ENCODE measurements at regions not wholly inside any gene's neighbourhood (a gene's known extent, or its start where the extent isn't known, plus 50 kb on each side); places are given as distances from the start of the nearest gene placed in this dataset.

DNA sequence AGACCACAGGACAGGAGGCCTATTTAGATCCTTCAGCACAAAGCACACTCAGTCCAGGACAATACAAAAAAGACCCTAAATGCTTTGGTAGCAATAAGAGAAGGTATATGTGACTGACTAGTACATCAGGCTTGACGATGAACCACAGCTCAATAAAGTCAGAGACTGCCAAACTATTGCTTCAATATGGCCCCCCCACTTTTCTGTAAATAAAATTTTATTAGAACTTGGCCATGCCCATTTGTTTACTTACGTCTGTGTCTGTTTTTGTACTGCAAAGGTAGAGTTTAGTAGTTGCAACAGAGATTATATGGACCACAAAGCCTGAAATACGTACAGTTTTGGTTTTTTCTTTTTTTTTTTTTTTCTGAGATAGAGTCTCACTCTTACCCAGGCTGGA lies 136.7 kb downstream of the IRS2 start:
- H3K9me3 Mint-ChIP-seq = peaks cover 0 to 2% (median 0%) of the 10 kb centered on the region in 7 donors
- peaks cover 3% of the 10 kb centered on the region for H3K36me3 Mint-ChIP-seq
- no peak overlapping the region for H3K4me3 Mint-ChIP-seq
- H3K4me1 Mint-ChIP-seq = peaks cover 0 to 2% (median 0%) of the 10 kb centered on the region in 4 donors
- Histone ChIP-seq H3K27me3 (ENCODE audit: control insufficient read depth, insufficient read depth, low read length) (no peaks in the 10 kb centered on the region), H3K36me3 (ENCODE audit: control insufficient read depth, insufficient read depth, low read length) (no peaks in the 10 kb centered on the region), H3K27ac (ENCODE audit: insufficient read depth, low read length, poor library complexity, severe bottlenecking) (no peak overlapping the region), H3K4me1 (ENCODE audit: control insufficient read depth, insufficient read depth, low read length, poor library complexity, severe bottlenecking) (no peaks in the 10 kb centered on the region), H3K9me3 (ENCODE audit: control insufficient read depth in 2 of 2, low read length in 2 of 2) (no peaks in the 10 kb centered on the region), H3K4me3 (ENCODE audit: low read depth, low read length) (no peak overlapping the region)
- DNase-seq (no peak), ATAC-seq (ENCODE audit: low read depth in 2 of 2) (no peak)
- H3K27me3 Mint-ChIP-seq = peaks cover 4% of the 10 kb centered on the region
- no peak overlapping the region for H3K27ac Mint-ChIP-seq

DNA sequence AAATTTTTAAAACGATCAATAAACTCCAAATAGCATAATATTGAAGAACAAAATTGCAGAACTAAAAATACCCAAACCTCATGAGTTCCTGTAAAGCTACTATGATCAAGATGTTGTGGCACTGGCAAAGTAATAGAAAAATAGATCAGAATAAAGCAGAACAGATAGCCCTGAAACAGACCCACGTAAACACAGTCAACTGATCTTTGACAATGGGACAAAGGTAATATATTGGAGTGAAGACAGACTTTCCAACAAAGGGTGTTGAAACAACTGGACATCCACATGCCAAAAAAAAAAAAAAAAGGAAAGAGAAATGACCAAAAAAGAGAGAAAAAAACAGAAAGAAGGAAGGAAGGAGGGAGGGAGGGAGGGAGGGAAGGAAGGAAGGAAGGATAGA lies 138.7 kb downstream of the IRS2 start:
- H3K27me3 ChIP-seq (ENCODE audit: control insufficient read depth, insufficient read depth, low read length) = no peaks in the 10 kb centered on the region
- no peaks in the 10 kb centered on the region for H3K4me1 Mint-ChIP-seq
- ATAC-seq (ENCODE audit: low read depth in 2 of 2) (no peak), DNase-seq (no peak)
- no peak overlapping the region for H3K27ac ChIP-seq (ENCODE audit: insufficient read depth, low read length, poor library complexity, severe bottlenecking)
- peaks cover 4% of the 10 kb centered on the region for H3K27me3 Mint-ChIP-seq
- no peak overlapping the region for H3K4me3 ChIP-seq (ENCODE audit: low read depth, low read length)
- no peak overlapping the region for H3K4me3 Mint-ChIP-seq
- H3K36me3 Mint-ChIP-seq = peaks cover 3% of the 10 kb centered on the region
- no peaks in the 10 kb centered on the region for H3K4me1 ChIP-seq (ENCODE audit: control insufficient read depth, insufficient read depth, low read length, poor library complexity, severe bottlenecking)
- H3K9me3 Mint-ChIP-seq = peaks cover 0 to 5% (median 2%) of the 10 kb centered on the region in 7 donors
- no peak overlapping the region for H3K27ac Mint-ChIP-seq
- H3K36me3 ChIP-seq (ENCODE audit: control insufficient read depth, insufficient read depth, low read length) = no peaks in the 10 kb centered on the region
- H3K9me3 ChIP-seq (ENCODE audit: control insufficient read depth in 2 of 2, low read length in 2 of 2) = no peaks in the 10 kb centered on the region

DNA sequence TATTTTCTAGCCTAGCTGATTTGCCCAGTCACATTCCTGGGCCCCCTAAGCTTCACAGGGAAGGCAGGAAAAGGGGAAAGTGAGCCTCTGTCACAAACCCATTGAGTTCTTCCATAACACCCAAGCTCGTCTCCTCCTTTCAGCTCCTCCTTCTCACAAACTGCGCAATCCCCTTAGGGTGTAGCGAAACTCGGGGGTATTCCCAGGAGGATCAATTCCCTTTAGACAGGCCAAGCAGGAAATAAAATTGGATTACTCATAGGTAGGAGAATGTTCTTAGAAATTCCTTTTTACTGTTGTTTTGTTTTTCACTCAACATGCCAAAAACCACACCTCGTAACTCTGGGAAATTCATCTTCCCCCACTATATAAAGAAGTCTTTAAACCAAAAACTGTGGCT lies 139.3 kb downstream of the IRS2 start:
- H3K27me3 ChIP-seq (ENCODE audit: control insufficient read depth, insufficient read depth, low read length) = no peaks in the 10 kb centered on the region
- Mint-ChIP-seq H3K4me3 (no peak overlapping the region), H3K27ac (no peak overlapping the region), H3K36me3 (peaks cover 3% of the 10 kb centered on the region), H3K9me3 (peaks cover 0 to 8% (median 2%) of the 10 kb centered on the region in 7 donors), H3K27me3 (peaks cover 4% of the 10 kb centered on the region), H3K4me1 (no peaks in the 10 kb centered on the region)
- H3K4me3 ChIP-seq (ENCODE audit: low read depth, low read length) = no peak overlapping the region
- no peaks in the 10 kb centered on the region for H3K4me1 ChIP-seq (ENCODE audit: control insufficient read depth, insufficient read depth, low read length, poor library complexity, severe bottlenecking)
- H3K9me3 ChIP-seq (ENCODE audit: control insufficient read depth in 2 of 2, low read length in 2 of 2) = no peaks in the 10 kb centered on the region
- no peak for ATAC-seq (ENCODE audit: low read depth in 2 of 2)
- DNase-seq = no peak
- H3K36me3 ChIP-seq (ENCODE audit: control insufficient read depth, insufficient read depth, low read length) = no peaks in the 10 kb centered on the region
- no peak overlapping the region for H3K27ac ChIP-seq (ENCODE audit: insufficient read depth, low read length, poor library complexity, severe bottlenecking)

DNA sequence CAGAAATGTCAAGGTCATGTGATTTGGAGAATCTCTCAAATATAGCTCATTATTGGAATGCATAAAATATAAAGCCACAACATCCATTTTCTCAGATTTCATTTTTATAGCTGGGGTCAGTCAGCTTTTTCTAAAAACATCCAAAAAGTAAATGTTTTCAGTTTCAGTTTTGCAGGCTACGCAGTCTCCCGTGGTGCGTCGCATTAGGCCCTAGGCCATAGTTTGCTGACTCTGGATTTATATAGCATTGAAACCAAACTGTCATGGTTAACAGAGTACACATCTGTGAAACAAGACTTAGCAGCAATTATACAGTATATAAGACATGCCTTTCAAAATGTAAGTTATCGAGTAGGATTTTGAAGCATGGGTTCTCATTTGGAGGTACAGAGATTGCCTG lies 140.0 kb downstream of the IRS2 start:
- no peak for ATAC-seq (ENCODE audit: low read depth in 2 of 2)
- peaks cover 3% of the 10 kb centered on the region for H3K36me3 Mint-ChIP-seq
- Histone ChIP-seq H3K4me3 (ENCODE audit: low read depth, low read length) (no peak overlapping the region), H3K36me3 (ENCODE audit: control insufficient read depth, insufficient read depth, low read length) (no peaks in the 10 kb centered on the region), H3K4me1 (ENCODE audit: control insufficient read depth, insufficient read depth, low read length, poor library complexity, severe bottlenecking) (no peaks in the 10 kb centered on the region), H3K27me3 (ENCODE audit: control insufficient read depth, insufficient read depth, low read length) (no peaks in the 10 kb centered on the region), H3K27ac (ENCODE audit: insufficient read depth, low read length, poor library complexity, severe bottlenecking) (no peak overlapping the region), H3K9me3 (ENCODE audit: control insufficient read depth in 2 of 2, low read length in 2 of 2) (peaks cover 0 to 3% of the 10 kb centered on the region in 2 experiments)
- no peak overlapping the region for H3K4me3 Mint-ChIP-seq
- peaks cover 0 to 13% (median 5%) of the 10 kb centered on the region in 7 donors for H3K9me3 Mint-ChIP-seq
- no peak overlapping the region for H3K27ac Mint-ChIP-seq
- H3K4me1 Mint-ChIP-seq = no peaks in the 10 kb centered on the region
- DNase-seq = no peak
- H3K27me3 Mint-ChIP-seq = peaks cover 4% of the 10 kb centered on the region

DNA sequence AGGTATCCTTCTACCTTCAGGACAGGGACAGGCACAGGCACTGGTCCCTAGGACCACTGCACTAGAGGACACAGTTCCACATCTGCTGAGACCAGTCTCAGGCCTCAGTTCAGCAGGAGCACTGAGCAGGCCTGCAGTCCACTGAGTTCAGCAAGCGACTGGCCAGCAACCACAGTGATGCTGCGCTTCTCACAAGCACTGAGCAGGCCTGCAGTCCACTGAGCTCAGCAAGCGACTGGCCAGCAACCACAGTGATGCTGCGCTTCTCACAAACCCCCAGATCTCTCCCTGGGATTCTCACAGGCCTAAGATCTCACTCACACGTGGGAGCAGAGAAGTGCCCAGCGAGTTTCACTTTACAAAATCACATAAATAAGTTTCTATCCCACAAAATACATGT lies 140.6 kb downstream of the IRS2 start:
- no peaks in the 10 kb centered on the region for H3K4me1 ChIP-seq (ENCODE audit: control insufficient read depth, insufficient read depth, low read length, poor library complexity, severe bottlenecking)
- H3K36me3 Mint-ChIP-seq = peaks cover 3% of the 10 kb centered on the region
- H3K27me3 ChIP-seq (ENCODE audit: control insufficient read depth, insufficient read depth, low read length) = no peaks in the 10 kb centered on the region
- H3K36me3 ChIP-seq (ENCODE audit: control insufficient read depth, insufficient read depth, low read length) = no peaks in the 10 kb centered on the region
- no peak overlapping the region for H3K27ac Mint-ChIP-seq
- no peak overlapping the region for H3K27ac ChIP-seq (ENCODE audit: insufficient read depth, low read length, poor library complexity, severe bottlenecking)
- no peak overlapping the region for H3K4me3 Mint-ChIP-seq
- no peaks in the 10 kb centered on the region for H3K4me1 Mint-ChIP-seq
- H3K27me3 Mint-ChIP-seq = peaks cover 4% of the 10 kb centered on the region
- no peak for ATAC-seq (ENCODE audit: low read depth in 2 of 2)
- H3K9me3 Mint-ChIP-seq = peaks cover 2 to 18% (median 7%) of the 10 kb centered on the region in 7 donors
- H3K9me3 ChIP-seq (ENCODE audit: control insufficient read depth in 2 of 2, low read length in 2 of 2) = peaks cover 4 to 9% of the 10 kb centered on the region in 2 experiments
- no peak for DNase-seq
- no peak overlapping the region for H3K4me3 ChIP-seq (ENCODE audit: low read depth, low read length)

DNA sequence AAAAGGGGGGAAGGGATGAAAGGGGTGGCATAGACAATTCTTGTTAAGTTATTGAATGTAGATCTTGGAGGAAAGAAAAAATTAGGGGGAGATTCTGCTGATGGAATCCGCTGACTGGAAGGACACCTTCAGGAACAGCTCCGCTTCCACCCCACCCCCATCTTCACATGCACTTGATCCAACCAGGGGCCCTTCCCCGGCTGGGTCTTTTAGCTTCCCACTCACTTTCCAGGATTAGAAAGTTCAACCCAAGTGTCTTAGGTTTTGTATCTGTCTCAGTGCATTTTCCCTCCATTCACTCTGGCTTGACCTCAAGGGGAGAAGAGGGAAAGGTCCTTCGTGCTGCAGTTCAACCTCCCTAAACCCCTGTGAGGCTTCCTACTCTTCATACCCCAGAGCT lies 141.4 kb downstream of the IRS2 start:
- peaks cover 7% of the 10 kb centered on the region for H3K27me3 Mint-ChIP-seq
- Histone ChIP-seq H3K4me1 (ENCODE audit: control insufficient read depth, insufficient read depth, low read length, poor library complexity, severe bottlenecking) (no peaks in the 10 kb centered on the region), H3K4me3 (ENCODE audit: low read depth, low read length) (no peak overlapping the region), H3K9me3 (ENCODE audit: control insufficient read depth in 2 of 2, low read length in 2 of 2) (peaks cover 5 to 14% of the 10 kb centered on the region in 2 experiments), H3K36me3 (ENCODE audit: control insufficient read depth, insufficient read depth, low read length) (no peaks in the 10 kb centered on the region), H3K27me3 (ENCODE audit: control insufficient read depth, insufficient read depth, low read length) (no peaks in the 10 kb centered on the region), H3K27ac (ENCODE audit: insufficient read depth, low read length, poor library complexity, severe bottlenecking) (no peak overlapping the region)
- peaks cover 2 to 26% (median 10%) of the 10 kb centered on the region in 7 donors for H3K9me3 Mint-ChIP-seq
- H3K27ac Mint-ChIP-seq = no peak overlapping the region
- no peaks in the 10 kb centered on the region for H3K4me1 Mint-ChIP-seq
- no peak overlapping the region for H3K4me3 Mint-ChIP-seq
- ATAC-seq (ENCODE audit: low read depth in 2 of 2) = no peak
- DNase-seq = no peak
- peaks cover 8% of the 10 kb centered on the region for H3K36me3 Mint-ChIP-seq

DNA sequence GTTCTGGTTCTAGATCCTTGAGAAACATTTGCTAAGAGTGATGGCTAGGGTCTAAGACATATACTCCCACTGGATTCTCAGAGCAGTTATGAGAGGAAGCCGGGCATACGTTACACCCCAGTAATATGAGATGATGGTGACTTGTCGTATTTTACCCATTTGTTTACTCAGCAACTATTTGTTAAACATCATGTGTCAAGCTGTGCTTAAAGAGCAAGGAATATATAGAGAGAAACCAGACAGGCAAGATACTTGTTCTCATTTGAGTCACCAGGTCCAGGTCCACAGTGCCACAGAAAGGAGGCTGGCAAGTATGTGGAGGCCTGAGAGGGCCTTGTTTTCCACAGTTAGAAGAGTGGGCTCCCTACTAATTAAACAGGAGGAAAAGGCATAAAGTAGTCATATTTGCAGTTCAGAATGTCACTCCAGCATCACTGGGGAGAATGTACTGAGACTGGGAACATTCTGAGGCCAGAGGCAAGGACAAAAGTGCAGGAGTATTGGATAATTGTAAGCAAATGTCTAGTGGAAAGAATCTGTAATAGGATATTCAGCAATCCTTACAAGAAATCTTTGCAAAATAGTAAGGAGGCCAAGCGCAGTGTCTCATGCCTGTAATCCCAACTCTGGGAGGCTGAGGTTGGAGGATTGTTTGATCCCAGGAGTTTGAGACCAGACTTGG lies 142.2 kb downstream of the IRS2 start:
- peaks cover 5 to 14% of the 10 kb centered on the region in 2 experiments for H3K9me3 ChIP-seq (ENCODE audit: control insufficient read depth in 2 of 2, low read length in 2 of 2)
- DNase-seq = no peak
- Mint-ChIP-seq H3K27ac (no peak overlapping the region), H3K4me1 (no peaks in the 10 kb centered on the region), H3K36me3 (peaks cover 8% of the 10 kb centered on the region), H3K27me3 (peaks cover 9% of the 10 kb centered on the region), H3K9me3 (peaks cover 2 to 29% (median 10%) of the 10 kb centered on the region in 7 donors), H3K4me3 (no peak overlapping the region)
- H3K27me3 ChIP-seq (ENCODE audit: control insufficient read depth, insufficient read depth, low read length) = no peaks in the 10 kb centered on the region
- no peak for ATAC-seq (ENCODE audit: low read depth in 2 of 2)
- no peak overlapping the region for H3K4me3 ChIP-seq (ENCODE audit: low read depth, low read length)
- H3K36me3 ChIP-seq (ENCODE audit: control insufficient read depth, insufficient read depth, low read length) = no peaks in the 10 kb centered on the region
- no peaks in the 10 kb centered on the region for H3K4me1 ChIP-seq (ENCODE audit: control insufficient read depth, insufficient read depth, low read length, poor library complexity, severe bottlenecking)
- H3K27ac ChIP-seq (ENCODE audit: insufficient read depth, low read length, poor library complexity, severe bottlenecking) = no peak overlapping the region

DNA sequence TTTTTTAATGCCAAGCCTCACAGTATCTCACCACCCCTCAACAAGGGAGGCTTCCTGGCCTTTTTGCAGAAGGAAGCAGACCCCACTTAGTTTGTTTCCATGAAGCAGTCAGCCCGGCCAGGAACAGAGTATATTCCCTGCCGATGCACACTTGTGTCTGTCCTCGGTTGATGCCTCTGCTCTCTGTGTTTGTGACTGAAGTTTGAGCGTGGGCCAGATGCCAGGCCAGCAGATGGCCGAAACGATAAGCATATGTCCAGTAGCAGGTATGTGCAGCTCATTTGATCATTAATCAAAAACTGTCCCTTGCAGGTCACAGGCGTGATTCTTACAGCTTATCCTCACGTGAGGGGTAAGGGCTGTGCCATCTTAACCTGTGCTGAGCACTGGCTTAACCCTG lies 144.0 kb downstream of the IRS2 start:
- Mint-ChIP-seq H3K4me1 (no peaks in the 10 kb centered on the region), H3K27ac (no peak overlapping the region), H3K4me3 (no peak overlapping the region), H3K36me3 (peaks cover 5% of the 10 kb centered on the region), H3K9me3 (peaks cover 2 to 35% (median 14%) of the 10 kb centered on the region in 7 donors), H3K27me3 (peaks cover 9% of the 10 kb centered on the region)
- DNase-seq (no peak), ATAC-seq (ENCODE audit: low read depth in 2 of 2) (no peak)
- H3K9me3 ChIP-seq (ENCODE audit: control insufficient read depth in 2 of 2, low read length in 2 of 2) = peaks cover 5 to 14% of the 10 kb centered on the region in 2 experiments
- H3K4me3 ChIP-seq (ENCODE audit: low read depth, low read length) = no peak overlapping the region
- H3K27ac ChIP-seq (ENCODE audit: insufficient read depth, low read length, poor library complexity, severe bottlenecking) = no peak overlapping the region
- H3K27me3 ChIP-seq (ENCODE audit: control insufficient read depth, insufficient read depth, low read length) = no peaks in the 10 kb centered on the region
- H3K4me1 ChIP-seq (ENCODE audit: control insufficient read depth, insufficient read depth, low read length, poor library complexity, severe bottlenecking) = no peaks in the 10 kb centered on the region
- no peaks in the 10 kb centered on the region for H3K36me3 ChIP-seq (ENCODE audit: control insufficient read depth, insufficient read depth, low read length)

Measured in CD4-positive, CD25-positive, alpha-beta regulatory T cell (primary cell).